ENCODE measurements at regions not wholly inside any gene's neighbourhood (a gene's known extent, or its start where the extent isn't known, plus 50 kb on each side); places are given as distances from the start of the nearest gene placed in this dataset.

GRCh38 chr4:52212702-52213101 lies 161.6 kb downstream of the SPATA18 start:
- TF ChIP-seq CTCF (IDR thresholded peaks at IDR 0.05 in 4 of 5, conservative IDR thresholded peaks at IDR 0.05 in 1 of 5) (no peak), POLR2A (IDR thresholded peaks at IDR 0.05) (no peak)
